Aorta (tissue), 5 donors: ENCODE measurements at regions not wholly inside any gene's neighbourhood (a gene's known extent, or its start where the extent isn't known, plus 50 kb on each side); places are given as distances from the start of the nearest gene placed in this dataset.

ENCODE experiments used
- ATAC-seq: fragments of 200-7000 bp; cut with Tn5 transposase; one replicate; pipeline ENCODE4 v1.9.1; 2022; ENCODE audit warnings: moderate library complexity; ENCODE audit not compliant: low FRiP score
- DNase-seq, 2 donors: peaks; one replicate each; pipeline ENCODE4 v3.0.0-alpha.2; 2020
- H3K27ac ChIP-seq, 2 donors: one replicate each; pipeline ENCODE4 v1.5.1; 2013; ENCODE audit warnings: low read length in 2 of 2, mild to moderate bottlenecking in 2 of 2, moderate library complexity in 2 of 2, control low read depth in 1 of 2, inconsistent platforms in 1 of 2, low read depth in 1 of 2
- H3K27me3 ChIP-seq, 2 donors: one replicate each; pipeline ENCODE4 v1.6.1; 2013; ENCODE audit warnings: control low read depth in 1 of 2, low read length in 1 of 2, mild to moderate bottlenecking in 1 of 2, moderate library complexity in 1 of 2; ENCODE audit not compliant: insufficient read depth in 2 of 2, control insufficient read depth in 1 of 2
- H3K36me3 ChIP-seq, 2 donors: one replicate each; pipeline ENCODE4 v1.6.1; 2013; ENCODE audit warnings: control low read depth in 1 of 2, low read length in 1 of 2, mild to moderate bottlenecking in 1 of 2; ENCODE audit not compliant: insufficient read depth in 2 of 2, control insufficient read depth in 1 of 2
- H3K4me1 ChIP-seq, 2 donors: one replicate each; pipeline ENCODE4 v1.6.1; 2013; ENCODE audit warnings: low read length in 2 of 2, control low read depth in 1 of 2, mild to moderate bottlenecking in 1 of 2, moderate library complexity in 1 of 2; ENCODE audit not compliant: insufficient read depth in 2 of 2, control insufficient read depth in 1 of 2
- H3K4me3 ChIP-seq, 2 donors: one replicate each; pipeline ENCODE4 v1.5.1; 2013; ENCODE audit warnings: low read length in 2 of 2, control low read depth in 1 of 2, mild to moderate bottlenecking in 1 of 2
- H3K9me3 ChIP-seq: one replicate; pipeline ENCODE4 v1.6.1; 2013; ENCODE audit warnings: mild to moderate bottlenecking, low read length; ENCODE audit not compliant: control insufficient read depth
- WGBS, 2 donors: extraction: QIAGEN DNeasy Blood & Tissue Kit; methylation state at CpG; one replicate each; pipeline ENCODE4 v1.1.7; 2013; 5-methylcytosine and 5-hydroxymethylcytosine counted together
- intact Hi-C, 2 donors: fragments of 100-400 bp; cut with DNase I; formaldehyde crosslinking; loops; one replicate each; pipeline versions ENCODE4 v1.14.2 to v1.15.0; 2022
- donor health status: healthy with polysubstance abuse.
- donor health status: Bipolar disorder and iron deficiency.
- donor health status: DM: no; HTN: no; CAD: no.
- donor health status: DM: no; HTN: no; CAD: no.
- donor health status: DM: yes; HTN: yes; CAD: no.

DNA sequence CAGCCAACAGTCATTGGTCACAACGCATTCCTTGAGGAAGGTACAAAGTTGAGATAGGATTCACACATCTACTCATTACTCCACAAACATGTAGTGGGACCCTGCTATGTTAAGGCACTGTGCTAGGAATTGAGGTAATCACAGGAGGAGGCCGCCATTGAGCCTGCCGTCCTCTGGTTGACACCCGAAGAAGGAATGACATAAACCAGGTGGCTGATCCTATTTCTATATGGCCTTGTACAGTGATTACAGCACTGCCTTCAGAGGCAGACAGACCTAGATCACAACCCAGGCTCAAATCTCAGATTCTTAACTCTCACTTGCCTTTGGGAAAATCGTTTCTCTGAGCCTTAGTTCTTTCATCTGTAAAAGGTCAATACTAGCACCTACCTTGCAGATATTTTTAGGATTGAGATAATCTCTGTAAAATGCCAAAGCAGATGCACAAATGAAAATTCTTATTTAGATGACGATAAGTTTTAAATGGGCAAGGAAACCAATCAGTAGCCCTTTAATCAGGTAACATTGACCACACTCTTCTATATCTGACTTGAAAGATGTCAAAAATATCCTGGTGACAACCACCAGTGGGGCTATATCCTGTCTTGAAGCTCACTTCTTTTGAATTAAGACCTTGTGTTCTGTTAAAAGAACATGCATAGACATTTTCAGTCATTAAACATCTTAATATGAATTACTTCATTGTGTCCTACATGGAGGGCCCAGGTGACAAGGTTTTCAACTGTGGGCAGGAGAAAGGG lies 251.6 kb downstream of the KCTD12 start:
- Histone ChIP-seq H3K4me3 (no peak overlapping the region), H3K27ac (no peak overlapping the region), H3K27me3 (no peaks in the 10 kb centered on the region), H3K4me1 (peaks cover 0 to 2% of the 10 kb centered on the region in 2 donors), H3K36me3 (no peaks in the 10 kb centered on the region), H3K9me3 (no peaks in the 10 kb centered on the region)
- no peak for ATAC-seq
- intact Hi-C loops: loop anchor here in 1 of 2 donors (10.0 kb wide), 1 partner anchor 250 kb away; the partner anchor contains the start of gene KCTD12
- no peak for DNase-seq
- 86 to 88% methylated on average over 6 of the region's 6 CpGs for WGBS, 2 donors

GRCh38 chr13:76632401-76633044 lies 253.7 kb downstream of the KCTD12 start:
- Histone ChIP-seq H3K27me3 (no peaks in the 10 kb centered on the region), H3K4me3 (no peak overlapping the region), H3K36me3 (no peaks in the 10 kb centered on the region), H3K9me3 (no peaks in the 10 kb centered on the region), H3K27ac (no peak overlapping the region), H3K4me1 (peaks cover 0 to 2% of the 10 kb centered on the region in 2 donors)
- intact Hi-C loops: loop anchor here in 1 of 2 donors (10.0 kb wide), 1 partner anchor 252 kb away; the partner anchor contains the start of gene KCTD12
- 62 to 67% methylated on average over 3 of the region's 3 CpGs for WGBS, 2 donors
- DNase-seq (no peak), ATAC-seq (no peak)

DNA sequence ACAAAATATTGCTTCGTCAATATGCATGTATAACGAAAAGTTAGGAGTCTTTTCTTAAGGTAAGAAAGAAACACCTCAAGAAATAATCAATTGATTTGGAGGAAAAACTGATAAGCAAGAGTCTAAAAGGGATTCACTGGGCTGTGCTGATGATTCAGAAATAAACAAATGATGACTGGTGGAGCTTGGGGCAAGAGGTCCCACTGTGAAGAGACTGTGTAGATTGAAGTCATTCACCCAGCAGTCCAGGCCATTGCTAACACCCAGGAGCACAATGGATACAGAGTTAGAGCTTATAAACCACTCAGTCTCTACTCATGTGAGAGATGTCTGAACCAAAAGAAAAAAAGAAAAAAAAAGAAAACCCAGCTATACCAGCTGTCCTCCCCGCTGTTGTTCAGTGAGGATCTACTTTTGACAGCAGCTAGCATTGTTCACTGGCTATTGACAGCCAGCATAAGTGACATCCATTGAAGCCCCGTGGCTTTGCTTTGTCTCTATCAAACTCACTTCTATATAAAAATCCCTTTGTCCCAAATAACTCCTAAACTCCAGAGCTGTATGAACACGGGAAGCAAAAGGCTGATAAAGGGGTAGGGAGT lies 255.5 kb downstream of the KCTD12 start:
- ATAC-seq: no peak
- intact Hi-C loops: loop anchor here in 1 of 2 donors (10.0 kb wide), 1 partner anchor 254 kb away; the partner anchor contains the start of gene KCTD12
- 82 to 86% methylated on average over 5 of the region's 5 CpGs for WGBS, 2 donors

DNA sequence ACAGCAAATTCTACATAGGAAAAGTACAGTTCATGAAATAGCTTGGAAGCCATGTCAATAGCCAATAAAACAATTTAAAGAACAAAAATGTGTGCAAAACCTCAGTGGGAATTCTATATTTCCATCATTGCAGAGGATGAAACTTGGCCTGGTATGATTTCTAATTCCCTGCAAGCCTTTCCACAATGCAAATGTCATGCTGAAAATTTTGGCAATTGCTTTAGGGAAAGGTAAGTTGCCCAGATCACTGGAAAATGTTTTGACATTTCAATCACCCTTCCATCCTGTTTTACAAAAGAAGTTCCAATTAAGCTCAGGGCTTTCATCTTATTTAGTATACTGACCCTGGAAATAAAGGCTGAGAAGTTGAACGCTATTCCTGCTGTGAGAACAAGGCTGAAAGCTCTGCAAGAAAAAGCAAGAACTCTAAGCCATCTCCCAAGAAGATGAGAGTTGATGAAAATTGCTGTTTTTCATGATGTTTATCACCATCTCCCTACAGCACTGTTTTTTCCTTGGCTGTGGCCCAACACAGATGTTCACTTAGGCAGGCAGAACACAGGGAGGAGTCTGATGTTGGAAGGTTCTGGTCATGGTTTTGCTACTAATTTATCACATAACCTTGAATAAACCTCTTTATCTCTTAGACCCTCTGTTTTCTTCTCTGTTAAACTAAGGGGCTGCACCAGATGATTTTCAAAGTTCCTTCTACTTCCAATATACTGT lies 263.7 kb downstream of the KCTD12 start:
- Histone ChIP-seq H3K9me3 (no peaks in the 10 kb centered on the region), H3K4me1 (peaks cover 0 to 5% of the 10 kb centered on the region in 2 donors), H3K4me3 (no peak overlapping the region), H3K36me3 (no peaks in the 10 kb centered on the region), H3K27me3 (no peaks in the 10 kb centered on the region), H3K27ac (no peak overlapping the region)
- DNase-seq (no peak), ATAC-seq (no peak)
- intact Hi-C loops: no loop called here
- 95 to 100% methylated on average over 1 of the region's 1 CpG for WGBS, 2 donors

More for the DNA sequence above, 255.5 kb downstream of the KCTD12 start:
- H3K4me3 ChIP-seq: no peak overlapping the region
- no peak overlapping the region for H3K27ac ChIP-seq
- no peaks in the 10 kb centered on the region for H3K27me3 ChIP-seq
- H3K4me1 ChIP-seq: no peaks in the 10 kb centered on the region
- DNase-seq: no peak
- no peaks in the 10 kb centered on the region for H3K36me3 ChIP-seq
- no peaks in the 10 kb centered on the region for H3K9me3 ChIP-seq

DNA sequence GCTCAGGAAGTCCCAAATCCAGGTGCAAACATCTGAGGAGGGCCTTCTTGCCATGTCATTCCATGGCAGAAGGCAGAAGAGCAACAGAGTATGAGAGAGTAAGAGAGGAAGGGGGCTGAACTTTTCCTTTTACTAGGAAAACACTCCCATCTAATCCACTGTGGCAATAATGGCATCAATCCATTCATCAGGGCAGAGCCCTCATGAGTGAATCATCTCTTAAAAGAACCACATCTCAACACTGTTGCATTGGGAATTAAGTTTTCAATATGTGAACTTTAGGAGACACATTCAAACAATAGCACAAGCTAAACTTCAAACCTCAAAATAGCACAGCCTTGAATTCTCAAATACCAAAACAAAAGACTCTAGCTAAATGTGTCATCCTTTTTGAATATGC lies 264.5 kb downstream of the KCTD12 start:
- H3K27ac ChIP-seq: no peak overlapping the region

GRCh38 chr13:76620036-76620435 lies 266.2 kb downstream of the KCTD12 start:
- 62 to 68% methylated on average over 5 of the region's 5 CpGs for WGBS, 2 donors
- intact Hi-C loops: no loop called here
- no peak for ATAC-seq

More for the DNA sequence above, 264.5 kb downstream of the KCTD12 start:
- H3K9me3 ChIP-seq: no peaks in the 10 kb centered on the region
- intact Hi-C loops: no loop called here
- no peaks in the 10 kb centered on the region for H3K27me3 ChIP-seq
- no peak for DNase-seq
- peaks cover 0 to 5% of the 10 kb centered on the region in 2 donors for H3K4me1 ChIP-seq
- no peak overlapping the region for H3K4me3 ChIP-seq
- H3K36me3 ChIP-seq: no peaks in the 10 kb centered on the region
- no peak for ATAC-seq

GRCh38 chr13:76619631-76620030 lies 266.6 kb downstream of the KCTD12 start:
- no peak overlapping the region for H3K27ac ChIP-seq
- DNase-seq (no peak), ATAC-seq (no peak)
- no peak overlapping the region for H3K4me3 ChIP-seq
- no peaks in the 10 kb centered on the region for H3K27me3 ChIP-seq
- intact Hi-C loops: no loop called here
- H3K36me3 ChIP-seq: no peaks in the 10 kb centered on the region
- no peaks in the 10 kb centered on the region for H3K9me3 ChIP-seq
- peaks cover 0 to 5% of the 10 kb centered on the region in 2 donors for H3K4me1 ChIP-seq

More at GRCh38 chr13:76620036-76620435, 266.2 kb downstream of the KCTD12 start:
- DNase-seq: no peak
- no peaks in the 10 kb centered on the region for H3K9me3 ChIP-seq
- H3K27ac ChIP-seq: no peak overlapping the region
- no peaks in the 10 kb centered on the region for H3K27me3 ChIP-seq
- H3K4me1 ChIP-seq: peaks cover 0 to 5% of the 10 kb centered on the region in 2 donors
- H3K4me3 ChIP-seq: no peak overlapping the region
- no peaks in the 10 kb centered on the region for H3K36me3 ChIP-seq

DNA sequence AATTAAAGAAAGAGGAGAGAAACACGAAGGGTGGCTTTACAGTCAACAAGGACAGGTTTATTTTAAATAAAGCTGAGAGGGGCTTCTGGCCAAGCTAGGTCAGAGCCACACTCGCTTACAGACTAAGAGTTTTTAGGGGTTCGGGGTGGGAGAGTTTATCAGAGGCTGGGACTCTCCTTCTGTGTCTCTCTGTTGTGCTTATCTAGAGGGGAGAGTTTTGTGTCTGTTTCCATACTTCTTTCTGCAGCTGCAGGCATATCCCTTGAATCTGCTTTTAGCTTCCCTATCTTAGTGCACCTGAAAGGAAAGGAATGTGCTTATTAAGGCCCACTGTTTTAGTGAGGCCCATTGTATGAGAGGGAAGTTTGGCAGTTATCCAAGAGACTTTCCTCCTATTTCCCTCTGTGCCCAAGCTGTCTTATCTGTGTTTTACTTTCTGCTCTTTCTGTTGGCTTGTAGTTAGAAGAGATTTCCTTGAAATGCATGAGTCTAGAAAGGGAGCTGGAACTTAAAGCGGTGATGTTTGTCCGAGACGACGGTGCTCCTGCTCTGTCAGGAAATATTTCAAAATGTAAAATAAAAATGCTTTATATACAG lies 275.3 kb downstream of the KCTD12 start:
- ATAC-seq (no peak), DNase-seq (no peak)
- no peak overlapping the region for H3K27ac ChIP-seq
- no peaks in the 10 kb centered on the region for H3K9me3 ChIP-seq
- no peaks in the 10 kb centered on the region for H3K27me3 ChIP-seq
- H3K4me3 ChIP-seq: no peak overlapping the region
- intact Hi-C loops: no loop called here
- no peaks in the 10 kb centered on the region for H3K4me1 ChIP-seq
- no peaks in the 10 kb centered on the region for H3K36me3 ChIP-seq
- 53% methylated on average over 7 of the region's 7 CpGs for WGBS, 2 donors
